HG03280 (cell line): ENCODE measurements at regions not wholly inside any gene's neighbourhood (a gene's known extent, or its start where the extent isn't known, plus 50 kb on each side); places are given as distances from the start of the nearest gene placed in this dataset.

ENCODE experiments used
- ATAC-seq: cut with Tn5 transposase; IDR thresholded peaks from one replicate; pipeline ENCODE4 v1.9.1; 2021; ENCODE audit warnings: mild to moderate bottlenecking, moderate library complexity; ENCODE audit not compliant: unreplicated experiment

- ATAC-seq, result no peak
These were observed 294.2 kb downstream of the DYSF start for GRCh38 chr2:71747559-71747958.

- no peak for ATAC-seq
These were observed 293.7 kb downstream of the DYSF start for GRCh38 chr2:71746946-71747501.

- no peak for ATAC-seq
These were observed 291.4 kb downstream of the DYSF start for GRCh38 chr2:71744781-71745180.

GRCh38 chr2:71743995-71744675 is 290.8 kb downstream of the DYSF start:
- no peak for ATAC-seq

GRCh38 chr2:71742953-71743601 is 289.7 kb downstream of the DYSF start:
- no peak for ATAC-seq

- ATAC-seq, result no peak
These were observed 283.6 kb downstream of the DYSF start for GRCh38 chr2:71736986-71737385.

GRCh38 chr2:71736091-71736861 is 282.9 kb downstream of the DYSF start:
- ATAC-seq, result no peak
